Right lobe of liver (tissue), 6 donors: ENCODE measurements at regions not wholly inside any gene's neighbourhood (a gene's known extent, or its start where the extent isn't known, plus 50 kb on each side); places are given as distances from the start of the nearest gene placed in this dataset.

Source experiments
- ATAC-seq, 4 donors: fragments of 200-7000 bp; cut with Tn5 transposase; one replicate each; pipeline ENCODE4 v1.9.1; 2020; ENCODE audit warnings: mild to moderate bottlenecking in 4 of 4, moderate library complexity in 4 of 4
- DNase-seq, 3 donors: peaks; one replicate each; pipeline ENCODE4 v3.0.0-alpha.2; 2020
- H3K27ac ChIP-seq, 3 donors: fragments of 200-600 bp; one replicate each; pipeline ENCODE4 v1.8.0; 2022
- H3K27me3 ChIP-seq, 2 donors: fragments of 200-600 bp; one replicate each; pipeline ENCODE4 v1.8.0; 2022
- H3K36me3 ChIP-seq, 4 donors: fragments of 200-600 bp; sonication (generic) in 1 of 4; one replicate each; pipeline versions ENCODE4 v1.5.1 to v1.8.0; 2017 to 2022; ENCODE audit warnings: control low read depth in 1 of 4
- H3K4me1 ChIP-seq, 4 donors: fragments of 200-600 bp; sonication (generic) in 1 of 4; one replicate each; pipeline versions ENCODE4 v1.5.1 to v1.8.0; 2017 to 2022; ENCODE audit warnings: control low read depth in 1 of 4
- H3K4me3 ChIP-seq, 3 donors: fragments of 200-600 bp; one replicate each; pipeline ENCODE4 v1.8.0; 2022
- H3K9me3 ChIP-seq, 4 donors: fragments of 200-600 bp; sonication (generic) in 1 of 4; one replicate each; pipeline versions ENCODE4 v1.5.1 to v1.8.0; 2017 to 2022; ENCODE audit warnings: control low read depth in 1 of 4
- POLR2A ChIP-seq: fragments of 450-650 bp; IDR thresholded peaks from one replicate; pipeline ENCODE4 v1.6.1; 2017; ENCODE audit warnings: antibody characterized with exemption, mild to moderate bottlenecking
- WGBS: methylation state at CpG from one replicate; pipeline ENCODE4 v1.1.6; 2018; ENCODE audit warnings: low coverage, low lambda C conversion rate; ENCODE audit not compliant: insufficient coverage; ENCODE audit errors: missing lambda C conversion rate; 5-methylcytosine and 5-hydroxymethylcytosine counted together
- intact Hi-C, 2 donors: fragments of 100-400 bp; cut with DNase I; formaldehyde crosslinking; loops; one replicate each; pipeline versions ENCODE4 v1.11.2 to v1.14.1; 2022
- TF ChIP-seq, protein P1 (sequence below), 4 donors: fragments of 200-600 bp in 3 of 4; fragments of 450-650 bp in 1 of 4; IDR thresholded peaks; one replicate each; pipeline versions ENCODE4 v1.5.1 to v1.8.0; 2016 to 2022; ENCODE audit warnings: antibody characterized with exemption in 4 of 4, mild to moderate bottlenecking in 2 of 4
- donor health status: DM: no; HTN: yes; CAD: no.
- donor health status: DM: no; HTN: no; CAD: no.
- donor health status: DM: no; HTN: no; CAD: no.
- donor health status: DM: no; HTN: yes; CAD: no.
- donor health status: DM: no; HTN: yes; CAD: no.

DNA sequence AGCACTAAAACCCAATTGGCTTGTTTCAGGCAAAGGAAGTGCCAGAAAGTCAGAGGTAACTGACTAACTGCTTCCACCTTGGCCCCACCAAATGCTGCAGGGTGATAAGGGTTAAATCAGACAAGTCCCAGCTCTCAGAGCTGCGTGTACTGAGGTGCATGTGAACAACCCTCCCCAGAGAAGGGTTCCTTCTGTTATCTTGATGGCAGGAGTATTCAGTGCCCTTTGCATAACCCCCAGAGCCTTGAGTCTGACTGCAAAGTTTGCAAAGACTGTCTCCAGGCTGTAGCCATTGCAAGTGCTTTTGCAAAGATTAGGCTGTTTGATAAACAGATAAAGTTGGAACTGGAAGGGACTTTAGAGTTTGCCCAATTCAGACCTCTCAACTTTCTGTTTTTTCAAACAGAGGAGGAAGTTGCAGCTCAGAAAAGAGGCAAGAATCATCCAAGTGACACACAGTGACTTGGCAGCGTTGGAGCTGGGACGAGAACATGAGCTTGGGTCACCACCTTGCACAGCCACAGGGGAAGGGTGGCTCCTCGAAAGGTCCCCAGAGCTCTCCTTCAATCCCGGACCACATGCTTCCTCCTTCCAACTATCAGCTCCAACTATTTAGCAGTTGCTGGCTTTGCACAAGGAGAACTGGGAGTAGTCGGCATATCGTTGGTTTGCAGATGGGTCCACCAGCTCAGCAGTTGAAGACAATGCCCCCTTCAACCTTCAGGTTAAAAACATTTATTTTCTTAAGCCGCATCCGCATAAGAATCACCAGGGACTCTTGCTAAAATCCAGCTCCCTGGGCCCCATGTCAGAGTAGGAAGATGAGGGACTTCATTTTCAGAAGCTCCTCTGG is 224.8 kb upstream of the HES1 start:
- Histone ChIP-seq H3K36me3 (no peaks in the 10 kb centered on the region), H3K27ac (no peak overlapping the region), H3K27me3 (no peaks in the 10 kb centered on the region), H3K4me3 (no peak overlapping the region), H3K4me1 (peaks cover 0 to 8% (median 2%) of the 10 kb centered on the region in 4 donors), H3K9me3 (no peaks in the 10 kb centered on the region)
- TF ChIP-seq POLR2A, result no peak
- TF ChIP-seq, protein P1, sequence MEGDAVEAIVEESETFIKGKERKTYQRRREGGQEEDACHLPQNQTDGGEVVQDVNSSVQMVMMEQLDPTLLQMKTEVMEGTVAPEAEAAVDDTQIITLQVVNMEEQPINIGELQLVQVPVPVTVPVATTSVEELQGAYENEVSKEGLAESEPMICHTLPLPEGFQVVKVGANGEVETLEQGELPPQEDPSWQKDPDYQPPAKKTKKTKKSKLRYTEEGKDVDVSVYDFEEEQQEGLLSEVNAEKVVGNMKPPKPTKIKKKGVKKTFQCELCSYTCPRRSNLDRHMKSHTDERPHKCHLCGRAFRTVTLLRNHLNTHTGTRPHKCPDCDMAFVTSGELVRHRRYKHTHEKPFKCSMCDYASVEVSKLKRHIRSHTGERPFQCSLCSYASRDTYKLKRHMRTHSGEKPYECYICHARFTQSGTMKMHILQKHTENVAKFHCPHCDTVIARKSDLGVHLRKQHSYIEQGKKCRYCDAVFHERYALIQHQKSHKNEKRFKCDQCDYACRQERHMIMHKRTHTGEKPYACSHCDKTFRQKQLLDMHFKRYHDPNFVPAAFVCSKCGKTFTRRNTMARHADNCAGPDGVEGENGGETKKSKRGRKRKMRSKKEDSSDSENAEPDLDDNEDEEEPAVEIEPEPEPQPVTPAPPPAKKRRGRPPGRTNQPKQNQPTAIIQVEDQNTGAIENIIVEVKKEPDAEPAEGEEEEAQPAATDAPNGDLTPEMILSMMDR (IDR thresholded peaks at IDR 0.05), result no peak
- no peak for DNase-seq
- intact Hi-C loops, result no loop called here
- ATAC-seq, result peak; percentile 36 to 87 (median 64)
- 56% methylated on average over 8 of the region's 9 CpGs for WGBS

DNA sequence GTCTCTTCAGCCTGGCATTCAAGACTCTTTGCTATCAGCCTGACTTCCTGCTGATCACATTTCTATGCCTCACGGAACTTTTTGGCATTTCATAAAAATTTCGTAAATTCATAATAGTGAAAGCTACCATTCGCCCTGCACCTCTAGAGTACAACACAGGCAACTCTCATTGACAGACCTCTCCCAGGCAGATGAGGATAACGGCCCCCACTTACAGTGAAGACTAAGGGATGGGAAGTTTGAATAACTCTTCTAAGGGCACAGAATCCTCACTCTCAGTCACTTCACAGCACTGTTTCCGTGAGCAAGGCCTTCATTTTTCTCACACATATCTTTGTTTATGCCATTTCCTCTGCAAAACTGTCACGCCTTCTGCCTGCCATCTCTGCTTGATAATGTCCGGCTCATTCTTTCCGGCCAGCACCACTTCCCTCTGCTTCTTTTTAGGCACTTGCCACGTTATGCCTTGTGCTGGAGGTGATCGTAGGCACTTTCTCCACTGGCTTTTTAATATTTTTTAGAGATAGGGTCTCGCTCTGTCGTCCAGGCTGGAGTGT is 224.1 kb upstream of the HES1 start:
- intact Hi-C loops, result no loop called here
- peak in 2 of 4 donors; percentile 13 to 16 for ATAC-seq
- WGBS, result 65% methylated on average over 12 of the region's 12 CpGs

DNA sequence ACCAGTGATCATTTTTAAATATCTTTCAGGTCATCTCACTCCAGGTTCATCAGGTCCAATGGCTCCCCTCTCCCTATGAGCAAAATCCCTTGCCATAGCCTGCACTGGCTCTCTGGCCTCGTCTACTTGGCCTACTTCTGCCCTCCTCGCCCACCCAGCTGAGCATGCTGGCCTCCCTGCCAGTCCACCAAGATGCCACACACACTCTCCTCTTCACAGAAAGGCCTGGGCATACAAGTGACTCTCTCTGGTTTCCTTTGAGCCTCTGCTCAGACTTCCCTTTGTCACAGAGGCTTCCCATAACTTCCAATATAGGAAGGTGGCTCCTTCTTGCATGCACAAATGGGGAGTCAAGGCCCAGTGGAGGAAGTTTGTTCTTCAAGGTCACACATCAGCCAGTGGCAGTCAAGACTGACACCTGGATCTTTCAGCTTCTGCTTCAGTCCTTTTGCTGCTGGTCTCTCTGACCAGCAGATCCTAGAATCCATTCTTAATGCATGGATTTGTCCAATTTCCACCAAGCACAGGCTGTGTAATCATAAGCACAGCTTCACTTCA is 223.2 kb upstream of the HES1 start:
- Histone ChIP-seq H3K4me3 (no peak overlapping the region), H3K27ac (no peak overlapping the region), H3K4me1 (peaks cover 0 to 8% (median 2%) of the 10 kb centered on the region in 4 donors), H3K36me3 (no peaks in the 10 kb centered on the region), H3K27me3 (no peaks in the 10 kb centered on the region), H3K9me3 (no peaks in the 10 kb centered on the region)
- intact Hi-C loops, result no loop called here
- TF ChIP-seq POLR2A, result no peak
- TF ChIP-seq, protein P1 (IDR thresholded peaks at IDR 0.05), result no peak
- 92% methylated on average over 2 of the region's 2 CpGs for WGBS
- DNase-seq, result no peak
- no peak for ATAC-seq

More for the DNA sequence above, 224.1 kb upstream of the HES1 start:
- no peak for TF ChIP-seq POLR2A
- TF ChIP-seq, protein P1 (IDR thresholded peaks at IDR 0.05), result no peak
- no peaks in the 10 kb centered on the region for H3K27me3 ChIP-seq
- DNase-seq, result no peak
- no peaks in the 10 kb centered on the region for H3K36me3 ChIP-seq
- no peak overlapping the region for H3K4me3 ChIP-seq
- peaks cover 0 to 8% (median 2%) of the 10 kb centered on the region in 4 donors for H3K4me1 ChIP-seq
- H3K9me3 ChIP-seq, result no peaks in the 10 kb centered on the region
- no peak overlapping the region for H3K27ac ChIP-seq

DNA sequence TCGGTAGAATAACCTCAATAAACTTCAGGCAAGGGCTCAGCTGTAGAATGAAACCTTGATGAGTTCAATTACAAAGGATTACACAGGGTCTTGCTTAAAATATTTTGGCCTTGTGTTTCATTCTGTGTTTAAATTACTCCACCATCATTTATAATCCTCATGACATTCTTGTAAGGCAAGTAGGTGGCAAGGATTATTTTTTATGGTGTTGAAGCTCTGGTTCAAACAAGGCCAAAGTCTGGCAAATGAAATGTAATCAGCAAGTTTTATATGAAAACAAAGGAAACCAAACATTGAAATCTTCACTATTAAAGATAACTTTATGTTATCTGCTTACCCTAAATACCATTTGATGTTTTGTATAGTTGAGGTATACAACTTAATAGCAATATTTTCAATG is 221.3 kb upstream of the HES1 start:
- Histone ChIP-seq H3K4me1 (peaks cover 0 to 8% (median 2%) of the 10 kb centered on the region in 4 donors), H3K27me3 (no peaks in the 10 kb centered on the region), H3K36me3 (no peaks in the 10 kb centered on the region), H3K4me3 (no peak overlapping the region), H3K27ac (no peak overlapping the region), H3K9me3 (no peaks in the 10 kb centered on the region)
- DNase-seq (no peak), ATAC-seq (no peak)
- intact Hi-C loops, result no loop called here
- 62% methylated on average over 1 of the region's 1 CpG for WGBS
- TF ChIP-seq, protein P1 (IDR thresholded peaks at IDR 0.05), result no peak
- TF ChIP-seq POLR2A, result no peak
